BE2C (cell line): ENCODE measurements at regions not wholly inside any gene's neighbourhood (a gene's known extent, or its start where the extent isn't known, plus 50 kb on each side); places are given as distances from the start of the nearest gene placed in this dataset.

Source experiments
- DNase-seq: peaks from one replicate; pipeline ENCODE4 v3.0.0-alpha.2; 2020
- H3K27me3 ChIP-seq: fragments of 250-450 bp; sonication (Bioruptor Pico); 2 replicates; pipeline ENCODE4 v1.5.1; 2020; ENCODE audit warnings: mild to moderate bottlenecking
- H3K36me3 ChIP-seq: fragments of 250-450 bp; sonication (Bioruptor Pico); 2 replicates; pipeline ENCODE4 v1.5.1; 2020; ENCODE audit warnings: mild to moderate bottlenecking
- H3K4me1 ChIP-seq: fragments of 250-450 bp; sonication (Bioruptor Pico); 2 replicates; pipeline ENCODE4 v1.5.1; 2020
- H3K4me3 ChIP-seq: 2 replicates; pipeline ENCODE4 v1.5.1; 2011; ENCODE audit warnings: low read depth, low read length
- H3K9me3 ChIP-seq: fragments of 250-450 bp; sonication (Bioruptor Pico); 2 replicates; pipeline ENCODE4 v1.5.1; 2020
- CTCF ChIP-seq: IDR thresholded peaks from 2 replicates; pipeline ENCODE4 v1.5.1; 2012; ENCODE audit warnings: mild to moderate bottlenecking, low read depth, low read length

DNA sequence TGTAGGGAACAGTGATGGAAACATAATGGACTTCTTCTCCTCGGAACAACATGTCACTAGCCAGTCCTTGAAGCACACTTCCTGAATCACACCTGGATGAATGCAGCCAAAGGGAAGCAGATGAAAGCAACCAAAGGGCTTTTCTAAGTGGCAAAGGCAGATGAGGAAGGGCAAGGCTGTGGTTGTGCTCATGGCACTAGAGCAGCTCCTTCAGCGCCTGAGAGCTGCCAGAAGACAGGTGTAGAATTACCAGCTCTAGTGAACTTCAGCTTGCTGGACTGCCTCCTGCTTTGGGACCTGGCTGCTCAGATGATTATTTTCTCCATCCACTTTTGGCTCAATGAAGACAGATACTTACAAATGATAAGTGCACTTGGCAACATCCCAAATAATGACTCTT is 1372.1 kb upstream of the SEL1L start:
- H3K36me3 ChIP-seq: no peaks in the 10 kb centered on the region
- H3K4me3 ChIP-seq: no peak overlapping the region
- no peak for TF ChIP-seq CTCF
- H3K9me3 ChIP-seq: no peaks in the 10 kb centered on the region
- no peaks in the 10 kb centered on the region for H3K27me3 ChIP-seq
- no peak for DNase-seq
- H3K4me1 ChIP-seq: no peaks in the 10 kb centered on the region

DNA sequence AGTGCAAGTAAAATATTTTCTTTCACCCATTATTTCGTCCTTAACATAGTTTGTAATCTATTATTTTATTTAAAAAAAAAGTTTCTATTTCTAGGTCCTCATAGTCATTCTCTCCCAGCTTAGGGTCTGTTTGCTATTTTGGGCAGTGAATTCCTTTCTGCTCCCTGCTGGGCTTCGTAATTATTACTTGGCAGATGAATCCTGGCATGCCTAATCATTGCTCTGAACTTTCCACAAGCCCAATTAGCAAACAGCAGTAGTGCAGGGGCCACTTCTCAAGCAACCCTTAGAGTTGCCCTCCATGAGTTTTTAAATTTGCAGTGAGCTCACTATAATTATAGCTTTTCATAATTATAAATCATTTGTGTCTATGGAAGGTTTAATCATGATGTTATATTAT is 1378.3 kb upstream of the SEL1L start:
- Histone ChIP-seq H3K4me3 (no peak overlapping the region), H3K27me3 (no peaks in the 10 kb centered on the region), H3K36me3 (no peaks in the 10 kb centered on the region), H3K4me1 (no peaks in the 10 kb centered on the region), H3K9me3 (no peaks in the 10 kb centered on the region)
- no peak for TF ChIP-seq CTCF
- no peak for DNase-seq

- Histone ChIP-seq H3K4me3 (no peak overlapping the region), H3K36me3 (no peaks in the 10 kb centered on the region), H3K4me1 (no peaks in the 10 kb centered on the region), H3K27me3 (no peaks in the 10 kb centered on the region), H3K9me3 (no peaks in the 10 kb centered on the region)
- no peak for TF ChIP-seq CTCF
- DNase-seq: no peak
These were observed 1379.7 kb upstream of the SEL1L start for GRCh38 chr14:82913396-82913795.

- no peak for DNase-seq
- Histone ChIP-seq H3K9me3 (no peaks in the 10 kb centered on the region), H3K4me1 (no peaks in the 10 kb centered on the region)
These were observed 1381.7 kb upstream of the SEL1L start for GRCh38 chr14:82915381-82915780.

DNA sequence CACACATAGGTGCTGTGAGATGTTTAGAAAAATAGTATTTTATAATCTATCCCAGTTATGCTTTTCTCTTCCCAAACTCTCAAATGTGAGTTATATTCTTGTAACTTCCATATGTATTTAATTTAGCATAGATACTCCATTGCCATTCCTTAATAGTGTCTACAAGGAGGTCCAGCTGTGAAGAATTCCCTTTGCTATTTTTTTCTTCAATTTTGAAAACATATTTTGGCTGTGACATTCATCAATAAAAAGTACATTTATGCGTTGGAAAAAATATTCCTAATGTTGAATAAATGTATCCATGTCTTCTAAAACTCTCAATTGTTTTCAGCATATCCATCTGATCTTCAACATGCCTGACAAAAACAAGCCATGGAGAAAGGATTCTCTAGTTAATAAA is 1402.0 kb upstream of the SEL1L start:
- H3K4me3 ChIP-seq: no peak overlapping the region
- H3K4me1 ChIP-seq: no peaks in the 10 kb centered on the region
- no peaks in the 10 kb centered on the region for H3K27me3 ChIP-seq
- H3K36me3 ChIP-seq: no peaks in the 10 kb centered on the region
- no peaks in the 10 kb centered on the region for H3K9me3 ChIP-seq
- DNase-seq: no peak
- TF ChIP-seq CTCF: no peak

More at GRCh38 chr14:82915381-82915780, 1381.7 kb upstream of the SEL1L start:
- Histone ChIP-seq H3K4me3 (no peak overlapping the region), H3K27me3 (no peaks in the 10 kb centered on the region), H3K36me3 (no peaks in the 10 kb centered on the region)
- no peak for TF ChIP-seq CTCF

GRCh38 chr14:82951171-82951570 is 1417.5 kb upstream of the SEL1L start:
- DNase-seq: no peak
- no peaks in the 10 kb centered on the region for H3K4me1 ChIP-seq
- H3K27me3 ChIP-seq: no peaks in the 10 kb centered on the region
- no peaks in the 10 kb centered on the region; the same call in 1 of the 2 replicates for H3K9me3 ChIP-seq
- no peak for TF ChIP-seq CTCF
- no peaks in the 10 kb centered on the region for H3K36me3 ChIP-seq
- H3K4me3 ChIP-seq: no peak overlapping the region
